NCI-H526 (cell line): ENCODE measurements at regions not wholly inside any gene's neighbourhood (a gene's known extent, or its start where the extent isn't known, plus 50 kb on each side); places are given as distances from the start of the nearest gene placed in this dataset.

Source experiments
- DNase-seq, 2 experiments: peaks; one replicate each; lab custom pipeline; 2025; lab: John Stamatoyannopoulos, UW

DNA sequence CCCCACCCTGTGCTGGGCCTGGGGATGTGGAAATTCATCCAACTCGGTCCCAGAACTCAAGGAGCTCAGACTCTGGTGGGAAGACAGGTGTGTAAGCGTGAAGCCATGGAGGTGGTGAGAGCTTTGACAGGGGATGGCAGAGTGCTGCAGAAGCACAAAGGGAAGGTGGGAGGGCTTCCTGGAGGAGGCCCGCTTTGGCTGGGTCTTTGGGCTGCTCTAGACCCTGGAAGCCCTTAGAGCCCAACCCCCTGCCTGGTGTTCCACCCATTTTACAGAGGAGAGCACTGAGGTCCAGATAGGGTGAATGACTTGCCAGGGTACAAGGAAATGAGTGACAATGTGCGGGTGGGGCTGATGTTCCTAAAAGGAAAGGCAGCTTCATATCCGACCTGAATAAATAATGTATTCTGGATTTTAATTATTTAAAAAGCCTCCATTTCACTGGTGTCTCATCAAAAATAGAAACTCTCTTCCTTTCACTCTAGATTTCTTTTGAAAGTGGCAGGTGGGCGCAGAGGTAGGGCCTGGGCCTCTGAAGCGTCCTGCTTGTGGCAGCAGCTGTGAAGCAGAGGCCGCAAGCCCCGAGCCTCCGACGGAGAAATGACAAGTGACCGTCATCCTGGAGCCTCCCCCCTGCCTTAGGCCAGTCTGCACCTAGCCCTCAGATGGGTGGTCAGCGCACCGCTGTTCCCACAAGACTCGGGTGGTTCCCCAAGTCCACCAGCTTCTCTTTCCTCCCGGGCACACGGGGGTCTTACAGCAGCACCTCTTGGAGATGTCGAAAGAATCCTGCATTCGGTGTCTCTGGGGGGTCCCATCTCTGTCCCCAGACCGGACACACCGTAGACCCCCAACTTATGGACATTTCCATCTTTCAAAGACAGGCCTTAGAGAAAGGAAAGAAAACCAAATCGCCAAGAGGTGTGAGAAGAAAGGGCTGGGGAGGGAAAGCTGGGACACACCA lies 71.0 kb upstream of the TAF1B start:
- DNase-seq, result no peak

DNA sequence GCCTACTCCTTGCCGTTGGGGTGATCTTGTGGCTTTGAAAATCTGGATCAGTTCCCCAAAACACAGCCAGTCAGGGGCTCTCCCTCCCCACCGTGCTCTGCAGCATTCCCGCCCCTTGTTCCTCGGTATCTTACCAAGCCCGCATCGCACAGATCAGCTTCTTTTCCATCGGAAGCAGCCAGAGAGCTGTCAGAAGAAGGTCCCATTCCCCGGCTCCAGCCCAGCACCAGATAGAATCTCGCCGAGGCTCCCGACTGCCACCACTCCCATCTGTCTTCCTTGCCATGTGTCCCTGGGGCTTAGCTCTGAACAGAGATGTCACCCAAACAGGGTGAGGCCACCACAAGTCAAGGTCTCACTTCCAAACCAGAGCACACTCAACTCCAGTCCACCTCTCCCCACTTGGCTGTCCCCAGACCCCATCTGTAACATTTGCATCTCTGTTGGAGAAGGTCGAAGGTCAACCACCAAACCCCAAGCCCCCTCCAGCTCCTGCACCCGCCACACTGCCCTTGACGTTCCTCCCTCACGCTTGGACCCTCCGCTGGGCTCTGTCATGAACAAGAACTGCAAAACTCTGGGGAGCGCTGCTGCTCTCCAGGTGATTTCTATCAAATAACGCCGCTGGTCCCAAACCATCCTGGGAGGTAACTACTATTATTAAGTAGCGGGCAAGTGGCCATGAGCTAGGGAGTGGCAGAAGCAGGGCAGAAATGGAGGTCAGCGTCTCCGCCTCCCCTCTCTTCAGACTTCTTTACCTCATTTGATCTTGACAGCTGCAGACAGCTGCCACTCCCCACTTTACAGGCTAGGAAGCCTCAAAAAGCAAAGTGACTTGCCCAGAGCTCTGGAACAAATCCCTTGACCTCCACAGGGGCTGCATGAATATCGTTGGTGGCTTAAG lies 70.0 kb upstream of the TAF1B start:
- no peak for DNase-seq

DNA sequence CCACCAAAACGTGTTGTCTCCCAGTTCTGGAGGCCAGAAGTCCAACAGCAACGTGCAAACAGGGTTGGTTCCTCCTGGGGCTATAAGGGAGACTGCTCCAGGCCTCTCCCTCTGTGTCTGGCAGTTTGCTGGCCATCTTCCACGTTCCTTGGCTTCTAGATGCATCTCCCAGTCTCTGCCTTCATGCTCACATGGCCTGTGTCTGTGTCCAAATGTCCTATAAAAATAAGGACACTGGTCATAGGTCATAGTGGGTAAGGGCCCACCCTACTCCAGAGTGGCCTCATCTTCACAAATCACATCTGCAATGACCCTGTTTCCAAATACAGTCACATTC lies 69.4 kb upstream of the TAF1B start:
- no peak for DNase-seq

DNA sequence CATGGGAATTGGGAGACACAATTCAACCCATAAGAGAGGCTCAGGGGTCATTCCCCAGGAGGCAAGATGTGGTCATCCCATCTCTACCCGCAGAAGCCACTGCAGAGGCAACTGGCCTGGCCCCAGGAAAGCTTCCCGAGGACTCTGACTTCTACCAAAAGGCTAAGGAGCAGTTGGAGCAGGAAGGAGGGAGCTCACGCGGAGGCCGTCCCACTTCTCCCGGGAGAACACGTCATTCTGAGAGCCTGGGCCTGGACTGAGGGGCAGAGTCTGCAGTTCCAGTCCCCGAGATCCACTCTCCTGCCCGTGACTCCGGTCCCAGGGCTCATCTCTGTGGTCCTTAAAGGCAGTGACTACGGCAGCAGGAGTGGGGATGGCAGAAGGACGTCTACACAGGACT lies 69.0 kb upstream of the TAF1B start:
- no peak for DNase-seq

DNA sequence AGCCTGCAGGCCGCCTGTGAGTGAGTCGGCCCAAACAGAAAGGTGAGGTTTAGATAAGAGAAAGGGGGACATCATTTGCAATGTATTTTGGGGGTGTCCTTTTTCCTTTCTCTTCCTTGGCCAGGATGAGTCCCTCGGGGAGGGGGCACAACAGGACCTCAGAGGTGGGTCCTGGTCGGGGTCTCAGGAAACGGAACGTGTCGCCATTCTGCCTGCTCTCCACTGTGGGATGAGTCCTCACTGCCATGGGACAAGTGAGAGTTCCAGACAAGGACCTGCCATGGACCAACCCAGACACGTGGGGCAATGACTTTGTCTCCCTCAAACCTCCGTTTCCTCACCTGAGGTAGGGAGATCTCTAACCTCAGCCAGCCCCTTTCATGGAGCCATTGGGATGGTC lies 67.9 kb upstream of the TAF1B start:
- DNase-seq, result no peak

DNA sequence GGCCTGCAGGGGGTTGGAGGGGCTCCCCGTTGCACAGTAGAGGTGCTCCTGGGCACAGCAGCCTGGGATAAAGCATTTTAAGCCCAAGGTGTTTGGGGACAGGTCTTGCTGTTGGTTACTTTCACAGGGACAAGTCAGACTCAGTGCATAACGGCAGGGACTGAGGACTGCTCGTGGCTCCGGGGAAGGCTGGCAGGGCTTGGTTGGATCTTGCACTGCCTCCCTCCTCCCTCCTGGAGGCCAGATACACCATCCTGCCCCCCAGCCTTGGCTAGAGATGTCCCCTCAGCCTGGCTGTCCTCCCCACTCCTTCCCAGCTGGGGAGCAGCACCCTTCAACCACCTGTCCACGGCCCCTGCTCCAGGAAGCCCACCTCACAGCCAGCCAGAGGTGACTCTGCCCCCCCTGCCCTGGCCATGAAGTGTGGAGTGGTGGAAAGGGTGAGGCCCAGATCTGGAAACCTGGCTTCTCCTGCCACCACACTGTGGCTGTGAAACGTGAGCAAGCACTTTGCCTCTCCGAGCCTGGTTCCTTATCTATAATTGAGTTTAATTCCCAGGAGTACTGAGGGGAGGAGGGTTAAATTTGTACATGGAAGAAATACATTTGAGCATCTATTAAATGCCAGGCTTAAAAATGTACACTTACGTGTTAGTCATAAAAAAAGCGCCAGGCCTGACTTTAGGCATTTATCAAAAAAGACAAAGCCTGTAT lies 67.1 kb upstream of the TAF1B start:
- DNase-seq, result no peak

DNA sequence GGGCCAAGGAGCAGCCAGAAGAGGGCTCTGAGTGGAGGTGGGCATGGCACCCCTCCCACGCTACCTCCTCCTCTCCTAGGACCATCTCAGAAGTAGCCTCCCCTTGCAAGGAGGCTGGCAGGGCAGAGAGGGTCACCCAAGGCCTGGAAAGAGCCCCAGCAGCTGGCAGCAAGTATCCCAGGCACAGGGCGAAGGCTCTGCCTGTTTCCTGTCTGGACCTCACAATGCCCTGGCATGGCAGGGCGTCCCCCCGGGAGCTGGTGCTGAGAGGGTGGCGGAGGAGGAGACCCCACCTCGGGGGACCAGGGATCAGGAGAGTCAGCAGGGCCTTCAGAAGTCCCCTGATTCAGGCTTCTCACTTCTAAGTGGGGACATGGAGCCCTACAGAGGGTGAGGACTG lies 66.2 kb upstream of the TAF1B start:
- DNase-seq, result no peak

DNA sequence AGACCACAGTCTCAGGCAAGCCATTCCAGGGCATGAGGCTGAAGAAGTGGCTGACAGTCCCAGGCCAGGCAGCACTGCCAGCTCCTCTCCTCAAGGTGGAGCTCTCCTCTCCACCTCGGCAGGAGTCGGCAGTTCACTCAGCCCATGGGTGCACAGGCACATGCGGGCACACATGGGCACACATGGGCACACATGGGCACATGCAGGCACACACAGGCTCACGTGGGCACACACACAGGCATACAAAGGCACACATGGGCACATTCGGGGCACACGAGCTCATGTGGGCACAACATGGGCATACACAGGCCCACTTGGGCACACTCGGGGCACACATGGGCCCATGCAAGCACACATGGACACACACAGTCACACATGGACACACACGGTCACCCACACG lies 65.3 kb upstream of the TAF1B start:
- peak in 1 of 2 experiments; percentile 40 for DNase-seq

DNA sequence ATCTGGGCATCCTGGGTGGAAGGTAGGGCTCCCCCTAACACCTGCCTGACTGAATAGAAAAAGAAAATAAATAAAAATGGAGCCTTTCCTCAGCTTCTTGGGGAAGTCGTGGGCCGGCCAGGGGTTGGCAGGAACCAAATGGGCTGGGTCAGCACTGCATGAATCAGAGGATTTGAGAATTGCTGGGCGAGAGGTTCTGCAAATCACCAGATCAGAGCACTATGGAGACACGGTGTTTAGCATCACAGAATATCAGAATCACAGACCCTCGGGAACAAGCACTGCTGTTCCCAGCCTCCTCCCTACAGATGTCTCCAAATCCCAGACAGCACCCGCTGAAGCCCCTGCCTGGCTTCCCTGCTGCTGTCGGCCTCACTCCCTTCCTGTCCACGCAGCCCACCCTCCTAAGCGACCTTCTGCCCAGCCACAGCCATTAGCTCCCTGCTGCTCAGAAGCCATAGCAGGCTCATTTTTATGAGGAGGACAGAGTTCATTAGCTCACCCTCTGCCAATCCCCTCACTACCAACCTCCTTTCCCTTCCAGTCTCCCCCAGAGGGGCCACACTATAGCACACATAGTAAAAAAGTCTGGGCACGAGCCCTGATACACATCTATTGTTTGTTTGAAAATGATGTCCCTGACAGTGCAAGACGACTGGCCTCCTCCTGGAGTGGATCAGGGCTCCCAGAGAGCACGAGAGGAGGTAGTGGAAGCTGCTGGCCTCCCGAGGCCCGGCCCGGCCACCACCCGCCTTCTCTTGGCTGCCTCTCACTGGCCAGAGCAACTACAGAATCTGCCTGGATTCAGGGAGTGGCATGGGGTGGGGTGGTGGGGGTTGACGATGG lies 64.6 kb upstream of the TAF1B start:
- DNase-seq, result no peak

DNA sequence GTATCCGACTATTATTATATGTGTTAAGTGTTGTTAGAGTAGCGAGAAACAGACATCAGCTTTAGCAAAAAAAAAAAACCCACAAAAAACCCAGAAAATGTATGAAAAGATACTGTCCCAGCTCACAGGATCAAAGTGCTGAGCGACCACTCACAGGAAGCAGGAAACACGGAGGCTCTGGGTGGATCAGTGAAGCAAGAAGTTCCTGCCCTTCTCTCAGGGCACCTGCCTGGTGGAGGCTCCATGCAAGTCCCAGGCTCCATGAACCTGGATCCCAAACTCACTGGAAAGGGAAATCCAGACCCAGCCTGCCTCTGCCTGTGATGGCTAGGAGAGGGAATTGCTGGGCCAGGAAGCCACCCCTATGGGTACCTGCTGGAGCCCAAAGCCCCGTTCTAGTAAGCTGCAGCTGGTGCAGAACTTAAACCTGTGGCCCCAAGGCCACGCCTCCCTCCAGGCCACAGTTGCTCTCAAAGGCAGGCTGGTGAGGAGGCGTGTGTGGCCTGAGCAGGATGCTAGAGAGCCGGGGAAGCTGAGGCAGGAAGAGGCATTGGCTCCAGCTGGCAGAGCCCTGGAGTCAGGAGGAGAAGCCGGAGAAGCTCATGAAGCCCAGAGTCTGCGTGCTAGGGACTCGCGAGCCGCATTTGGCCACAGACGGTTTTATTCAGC lies 63.5 kb upstream of the TAF1B start:
- no peak for DNase-seq

DNA sequence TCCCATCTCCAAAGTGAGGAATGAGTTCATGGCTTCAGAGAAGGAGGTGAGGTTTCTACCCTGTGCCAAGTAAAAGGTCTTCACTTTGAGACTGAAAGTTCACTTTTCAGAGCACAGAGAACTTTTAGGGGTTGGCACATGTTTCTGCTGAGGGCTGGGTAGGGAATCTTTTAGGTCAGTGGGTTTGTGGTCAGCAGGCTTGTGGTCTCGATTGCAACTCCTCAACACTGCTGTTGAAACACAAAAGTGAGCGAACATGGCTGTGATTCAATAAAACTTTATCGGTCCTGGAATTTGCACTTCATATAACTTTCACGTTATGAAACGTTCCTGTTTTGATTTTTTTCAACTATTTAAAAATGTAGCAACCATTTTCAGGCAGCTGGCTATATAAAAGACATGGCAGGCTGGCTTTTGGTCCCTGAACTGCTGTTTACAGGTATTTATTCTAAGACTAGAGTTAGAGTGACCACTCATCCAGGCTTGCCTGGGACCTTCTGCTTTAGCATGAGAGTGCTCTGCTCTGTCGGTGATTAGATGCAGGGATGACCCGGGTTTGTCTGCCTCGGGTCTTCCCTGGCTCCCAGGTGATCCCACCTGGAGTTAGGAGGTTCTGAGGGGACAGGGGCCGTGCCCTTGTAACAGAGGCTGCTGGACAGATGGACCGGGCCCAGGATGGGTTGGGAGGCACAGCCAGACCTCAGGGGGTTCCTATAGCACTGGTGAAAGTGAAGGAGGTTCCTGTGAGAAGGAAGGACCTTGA lies 62.7 kb upstream of the TAF1B start:
- no peak for DNase-seq

DNA sequence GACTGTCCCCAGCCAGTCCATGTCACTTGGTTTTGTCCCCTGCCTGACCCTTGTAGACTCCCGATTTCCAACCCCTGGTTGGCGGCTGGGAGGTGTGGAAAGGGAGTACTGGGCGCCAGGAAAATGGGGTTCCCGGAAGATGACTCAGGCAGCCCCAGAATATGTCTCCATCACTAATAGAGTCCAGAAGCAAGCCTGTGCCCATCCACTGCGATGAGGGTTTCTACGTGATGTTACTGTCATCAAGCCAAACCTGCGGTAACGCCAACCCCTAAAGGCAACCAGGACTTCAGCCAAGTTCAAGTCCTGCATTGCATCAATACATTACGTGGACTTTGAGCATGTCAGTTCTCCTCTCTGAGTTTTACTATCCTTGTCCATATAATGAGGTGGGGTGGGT lies 62.0 kb upstream of the TAF1B start:
- no peak for DNase-seq

DNA sequence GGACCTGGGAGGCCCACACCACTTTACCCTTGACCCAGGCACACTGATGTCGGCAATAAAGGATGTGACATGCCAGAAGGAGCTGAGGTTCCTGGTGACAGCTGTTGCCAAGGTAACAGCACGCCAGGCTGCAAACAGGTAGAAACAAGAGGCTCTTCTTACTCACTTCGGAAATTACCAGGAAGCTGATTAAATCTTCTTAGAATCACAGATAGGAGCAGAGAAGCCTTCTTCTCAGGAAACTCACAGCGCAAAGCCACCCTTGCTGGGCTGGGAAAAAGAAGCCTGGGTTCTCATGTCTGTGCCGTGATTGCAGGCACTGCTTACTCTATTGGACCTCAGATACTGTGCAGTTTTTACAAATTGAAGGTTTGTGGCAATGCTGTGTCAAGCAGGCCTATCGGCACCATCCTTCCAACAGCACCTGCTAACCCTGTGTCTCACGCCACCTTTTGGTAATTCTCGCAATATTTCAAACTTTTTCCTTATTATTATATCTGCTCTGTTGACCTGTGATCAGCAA lies 61.0 kb upstream of the TAF1B start:
- no peak for DNase-seq

DNA sequence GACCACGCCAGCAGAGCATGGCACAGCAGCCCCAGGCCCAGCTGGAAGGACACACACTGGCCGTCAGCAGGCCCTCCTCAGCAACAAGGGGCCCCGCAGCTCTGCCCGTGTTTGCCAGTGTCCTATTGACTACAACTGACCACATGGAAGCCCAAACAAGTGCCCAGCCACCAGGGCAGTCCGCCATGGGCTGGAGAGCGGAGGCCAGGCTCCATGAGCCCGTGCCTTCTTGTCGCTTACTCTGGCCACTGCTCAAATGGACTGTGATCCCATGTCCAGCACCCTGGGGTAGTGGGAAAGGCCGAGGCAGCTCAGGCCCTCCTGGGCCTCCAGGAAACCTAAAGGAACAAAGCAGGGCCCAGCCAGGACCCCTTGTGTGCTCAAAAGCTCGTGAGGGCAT lies 53.9 kb upstream of the TAF1B start:
- no peak for DNase-seq

DNA sequence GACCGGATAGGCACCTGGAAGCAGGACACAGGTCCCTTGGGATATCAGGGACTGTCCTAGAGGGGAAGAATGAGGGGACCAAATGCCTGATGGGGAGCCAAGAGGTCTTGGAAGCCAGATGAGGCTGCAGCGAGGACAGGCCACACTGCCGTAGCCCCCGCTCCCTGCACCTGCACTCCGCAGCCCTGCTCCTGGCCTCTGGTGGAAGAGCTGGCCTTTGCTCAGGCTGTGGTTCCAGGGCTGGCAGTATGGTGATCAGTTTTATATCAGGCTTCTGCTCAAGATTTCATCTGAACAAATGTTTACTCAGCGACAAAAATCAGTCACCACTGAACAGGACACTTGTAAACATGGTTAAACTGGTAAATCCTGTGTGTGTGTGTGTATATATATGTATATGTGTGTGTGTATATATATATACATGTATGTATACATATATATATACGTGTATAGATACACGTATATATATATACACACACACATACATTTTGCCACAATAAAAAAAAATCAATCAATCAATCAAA lies 52.5 kb upstream of the TAF1B start:
- DNase-seq, result no peak

DNA sequence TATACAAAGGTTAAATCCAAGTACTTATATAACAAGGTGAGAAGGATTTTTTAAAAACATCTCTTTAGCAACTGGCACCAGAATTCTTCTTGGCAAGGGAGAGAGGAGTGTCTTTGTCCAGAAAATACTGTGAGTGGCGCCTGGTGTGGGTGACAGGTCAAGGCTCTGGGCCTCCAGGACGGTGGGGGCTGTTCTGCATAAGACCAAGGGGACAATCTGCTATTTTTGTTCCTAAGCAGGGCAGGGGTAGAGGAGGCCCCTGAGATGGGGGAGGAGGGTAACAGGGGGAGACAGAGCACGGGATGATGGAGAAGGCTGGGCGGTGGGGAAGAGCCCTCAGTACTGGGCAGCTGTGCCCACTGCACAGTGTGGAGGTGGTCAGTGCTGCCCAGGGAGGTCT lies 51.6 kb upstream of the TAF1B start:
- DNase-seq, result no peak

DNA sequence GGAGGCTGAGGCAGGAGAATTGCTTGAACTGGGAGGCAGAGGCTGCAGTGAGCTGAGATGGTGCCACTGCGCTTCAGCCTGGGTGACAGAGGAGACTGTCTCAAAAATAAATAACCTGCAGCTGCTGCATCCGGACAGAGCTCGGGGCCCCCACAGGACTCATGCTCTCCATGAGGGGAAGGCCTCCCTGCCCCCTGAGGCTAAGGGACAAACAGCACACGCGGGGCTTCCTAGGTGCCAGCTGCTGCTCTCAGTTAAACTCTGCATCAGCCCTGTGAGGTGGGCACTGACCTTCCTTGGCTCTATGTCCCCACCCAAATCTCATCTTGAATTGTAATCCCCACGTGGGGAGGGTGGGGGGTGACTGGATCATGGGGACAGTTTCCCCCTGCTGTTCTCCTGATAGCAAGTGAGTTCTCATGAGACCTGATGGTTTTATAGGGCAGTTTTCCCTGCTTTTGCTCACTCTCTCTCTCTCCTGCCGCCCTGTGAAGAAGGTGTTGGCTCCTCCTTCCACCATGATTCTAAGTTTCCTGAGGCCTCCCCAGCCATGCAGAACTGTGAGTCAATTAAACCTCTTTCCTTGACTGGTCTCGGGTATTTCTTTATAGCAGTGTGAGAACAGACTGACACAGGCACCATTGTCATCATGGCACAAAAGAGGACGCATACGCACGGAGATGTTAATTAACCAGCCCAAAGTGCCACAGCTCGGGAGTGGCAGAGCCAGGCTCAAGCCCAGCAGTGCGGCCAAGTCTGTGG lies 49.9 kb upstream of the TAF1B start:
- DNase-seq, result no peak
